Body of pancreas (tissue), 4 donors: ENCODE measurements at regions not wholly inside any gene's neighbourhood (a gene's known extent, or its start where the extent isn't known, plus 50 kb on each side); places are given as distances from the start of the nearest gene placed in this dataset.

ENCODE experiments used
- ATAC-seq: fragments of 150-250 bp; one replicate; pipeline ENCODE4 v1.9.1; 2016
- DNase-seq, 4 donors: peaks; one replicate each; pipeline ENCODE4 v3.0.0-alpha.2; 2019
- H3K27ac ChIP-seq, 4 donors: fragments of 200-600 bp; sonication (generic); 1 replicate in 3 of 4; 2 replicates in 1 of 4; pipeline versions ENCODE4 v1.5.1 to v1.6.1; 2016 to 2019; ENCODE audit warnings: mild to moderate bottlenecking in 1 of 4, mixed read lengths in 1 of 4, moderate library complexity in 1 of 4
- H3K27me3 ChIP-seq, 2 donors: fragments of 200-600 bp; sonication (generic); one replicate each; pipeline ENCODE4 v1.6.0; 2016; ENCODE audit warnings: mild to moderate bottlenecking in 1 of 2
- H3K36me3 ChIP-seq, 2 donors: fragments of 200-600 bp; sonication (generic); replicated peaks in 1 of 2; 2 replicates each; pipeline ENCODE4 v1.5.1; 2016; ENCODE audit warnings: low read depth in 2 of 2; ENCODE audit not compliant: insufficient read depth in 1 of 2
- H3K4me1 ChIP-seq: fragments of 200-600 bp; sonication (generic); one replicate; pipeline ENCODE4 v1.6.0; 2016
- H3K4me3 ChIP-seq, 2 donors: fragments of 200-600 bp; sonication (generic); 1 replicate in 1 of 2; 2 replicates in 1 of 2; pipeline ENCODE4 v1.5.1; 2016 to 2019
- H3K9me3 ChIP-seq, 3 donors: fragments of 200-600 bp; sonication (generic); 1 replicate in 2 of 3; 2 replicates in 1 of 3; pipeline ENCODE4 v1.5.1; 2016
- CTCF ChIP-seq, 7 experiments: fragments of 450-650 bp in 4 of 7; fragments of 200-600 bp in 3 of 7; sonication (generic) in 3 of 7; IDR thresholded peaks; one replicate each; pipeline ENCODE4 v1.5.1; 2016 to 2019; ENCODE audit warnings: antibody characterized with exemption in 7 of 7
- POLR2A ChIP-seq, 3 donors: fragments of 450-650 bp; IDR thresholded peaks; one replicate each; pipeline ENCODE4 v1.6.1; 2016; ENCODE audit warnings: antibody characterized with exemption in 3 of 3, mild to moderate bottlenecking in 2 of 3
- WGBS, 2 donors: methylation state at CpG; one replicate each; pipeline ENCODE4 v1.1.5; 2017; 5-methylcytosine and 5-hydroxymethylcytosine counted together
- intact Hi-C: fragments of 100-400 bp; cut with DNase I; formaldehyde crosslinking; loops from one replicate; pipeline ENCODE4 v1.15.1; 2023

- Histone ChIP-seq H3K9me3 (no peaks in the 10 kb centered on the region), H3K27me3 (no peaks in the 10 kb centered on the region), H3K27ac (no peak overlapping the region), H3K4me1 (no peaks in the 10 kb centered on the region), H3K36me3 (no peaks in the 10 kb centered on the region), H3K4me3 (no peak overlapping the region)
- intact Hi-C loops: no loop called here
- no peak for DNase-seq
- WGBS, 2 donors: 52 to 65% methylated on average over 5 of the region's 5 CpGs
- ATAC-seq: no peak
- no peak for TF ChIP-seq CTCF (IDR thresholded peaks at IDR 0.05)
- no peak for TF ChIP-seq POLR2A (IDR thresholded peaks at IDR 0.05)
Measured at GRCh38 chr14:80425686-80426085, 214.4 kb upstream of the DIO2 start.

- peak; percentile 27 for ATAC-seq
- no peaks in the 10 kb centered on the region for H3K9me3 ChIP-seq
- intact Hi-C loops: no loop called here
- TF ChIP-seq POLR2A (IDR thresholded peaks at IDR 0.05) (no peak), CTCF (IDR thresholded peaks at IDR 0.05) (no peak)
- no peaks in the 10 kb centered on the region for H3K36me3 ChIP-seq
- no peaks in the 10 kb centered on the region for H3K27me3 ChIP-seq
- peaks cover 3% of the 10 kb centered on the region for H3K4me1 ChIP-seq
- no peak overlapping the region for H3K4me3 ChIP-seq
- H3K27ac ChIP-seq: no peak overlapping the region
- peak in 3 of 4 donors; percentile 21 to 27 (median 24) for DNase-seq
- 30 to 40% methylated on average over 4 of the region's 4 CpGs for WGBS, 2 donors
Measured at GRCh38 chr14:80419769-80420168, 208.5 kb upstream of the DIO2 start.

- Histone ChIP-seq H3K27me3 (no peaks in the 10 kb centered on the region), H3K36me3 (no peaks in the 10 kb centered on the region), H3K4me3 (no peak overlapping the region), H3K4me1 (peaks cover 3% of the 10 kb centered on the region), H3K9me3 (no peaks in the 10 kb centered on the region), H3K27ac (no peak overlapping the region)
- WGBS, 2 donors: 14 to 16% methylated on average over 2 of the region's 2 CpGs
- TF ChIP-seq CTCF (IDR thresholded peaks at IDR 0.05): no peak
- no peak for TF ChIP-seq POLR2A (IDR thresholded peaks at IDR 0.05)
- peak in 3 of 4 donors; percentile 44 to 50 (median 46) for DNase-seq
- intact Hi-C loops: no loop called here
- peak; percentile 42 for ATAC-seq
Measured at GRCh38 chr14:80419345-80419744, 208.0 kb upstream of the DIO2 start.

- TF ChIP-seq CTCF (IDR thresholded peaks at IDR 0.05) (no peak), POLR2A (IDR thresholded peaks at IDR 0.05) (no peak)
- no peak for DNase-seq
- H3K4me3 ChIP-seq: no peak overlapping the region
- H3K27me3 ChIP-seq: no peaks in the 10 kb centered on the region
- H3K27ac ChIP-seq: no peak overlapping the region
- ATAC-seq: no peak
- intact Hi-C loops: no loop called here
- H3K4me1 ChIP-seq: peaks cover 3% of the 10 kb centered on the region
- H3K36me3 ChIP-seq: no peaks in the 10 kb centered on the region
- 70 to 84% methylated on average over 4 of the region's 4 CpGs for WGBS, 2 donors
- no peaks in the 10 kb centered on the region for H3K9me3 ChIP-seq
Measured at GRCh38 chr14:80415636-80416035, 204.3 kb upstream of the DIO2 start.

- ATAC-seq: no peak
- Histone ChIP-seq H3K9me3 (no peaks in the 10 kb centered on the region), H3K27me3 (no peaks in the 10 kb centered on the region), H3K36me3 (no peaks in the 10 kb centered on the region), H3K4me1 (no peaks in the 10 kb centered on the region), H3K27ac (no peak overlapping the region), H3K4me3 (no peak overlapping the region)
- intact Hi-C loops: no loop called here
- peak in 2 of 4 donors; percentile 6 to 14 for DNase-seq
- 28 to 32% methylated on average over 4 of the region's 4 CpGs for WGBS, 2 donors
- TF ChIP-seq POLR2A (IDR thresholded peaks at IDR 0.05) (no peak), CTCF (IDR thresholded peaks at IDR 0.05) (no peak)
Measured at GRCh38 chr14:80414080-80414479, 202.8 kb upstream of the DIO2 start.
